ENCODE measurements at regions not wholly inside any gene's neighbourhood (a gene's known extent, or its start where the extent isn't known, plus 50 kb on each side); places are given as distances from the start of the nearest gene placed in this dataset.

GRCh38 chr7:17640730-17641377 is 299.4 kb downstream of the SNX13 start (continued):
- TF ChIP-seq HMGXB4 (CRISPR knock-in tag; IDR thresholded peaks at IDR 0.05; ENCODE audit: borderline replicate concordance) (no peak), ZNF302 (CRISPR knock-in tag; IDR thresholded peaks at IDR 0.05) (no peak), RFX5 (IDR thresholded peaks at IDR 0.05) (no peak), KDM1A (IDR thresholded peaks at IDR 0.05; ENCODE audit: low read depth) (no peak)
- TF ChIP-seq, protein P1, sequence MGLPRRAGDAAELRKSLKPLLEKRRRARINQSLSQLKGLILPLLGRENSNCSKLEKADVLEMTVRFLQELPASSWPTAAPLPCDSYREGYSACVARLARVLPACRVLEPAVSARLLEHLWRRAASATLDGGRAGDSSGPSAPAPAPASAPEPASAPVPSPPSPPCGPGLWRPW (IDR thresholded peaks at IDR 0.05) = no peak

DNA sequence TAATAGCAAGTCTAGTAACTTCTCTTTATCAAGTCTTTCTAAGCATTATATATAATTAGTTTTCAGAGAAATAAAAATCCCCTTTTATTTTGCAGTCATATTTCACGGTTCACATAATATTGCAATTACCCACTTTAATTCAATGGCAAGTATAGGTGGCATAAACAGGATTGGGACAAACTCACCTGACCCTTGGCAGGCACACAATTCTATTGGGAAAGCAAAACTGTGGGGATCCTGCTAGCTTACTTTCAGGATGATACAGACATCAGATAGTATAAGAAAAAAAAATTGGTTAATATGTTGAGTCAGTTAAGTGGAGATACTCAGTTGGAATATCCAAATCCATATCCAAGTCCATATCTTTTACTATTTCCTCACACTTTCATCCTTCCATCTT is 294.8 kb downstream of the SNX13 start:
- POLR2A ChIA-PET = no interaction called here
- FAIRE-seq (no peak), ATAC-seq (no peak), DNase-seq (ENCODE audit: low read depth in 1 of 2, low spot score in 1 of 2) (no peak)
- TF ChIP-seq RFX5 (IDR thresholded peaks at IDR 0.05) = no peak
- no peak for TF ChIP-seq ZFP36 (IDR thresholded peaks at IDR 0.05; ENCODE audit: borderline replicate concordance, partially characterized antibody)
- no peak overlapping the region for H3K4me2 ChIP-seq
- H3K4me1 ChIP-seq = peaks cover 5% of the 10 kb centered on the region; the same call in 1 of the 3 replicates
- WGBS (ENCODE audit: missing lambda C conversion rate) = 89% methylated on average over 1 of the region's 1 CpG
- CTCF ChIA-PET = interaction anchor here (1.1 to 3.8 kb wide), 6 partner anchors 14 to 754 kb away, joined by 3 to 20 read pairs (median 6); no protein-coding TSS in a partner anchor
- H3K4me3 ChIP-seq = no peak overlapping the region
- H3K9me3 ChIP-seq = peaks cover 13% of the 10 kb centered on the region
- no peak overlapping the region for H3K27ac ChIP-seq

- H3K9me3 ChIP-seq = peaks cover 13% of the 10 kb centered on the region
- TF ChIP-seq SMC3 (IDR thresholded peaks at IDR 0.05) = peak; percentile 89
- TF ChIP-seq ZNF302 (CRISPR knock-in tag; IDR thresholded peaks at IDR 0.05) = no peak
- no peak for TF ChIP-seq RFX5 (IDR thresholded peaks at IDR 0.05)
- TF ChIP-seq BHLHE40 (IDR thresholded peaks at IDR 0.05; ENCODE audit: low read depth, low read length) = no peak
- peak; percentile 69 to 88 for TF ChIP-seq RAD21 (conservative IDR thresholded peaks at IDR 0.05 in 1 of 2, IDR thresholded peaks at IDR 0.05 in 1 of 2)
- peak; percentile 70 for TF ChIP-seq CTCF (IDR thresholded peaks at IDR 0.05)
- ChIA-PET CTCF (interaction anchor here (0.5 to 3.8 kb wide), 28 partner anchors 8 to 794 kb away, joined by 3 to 20 read pairs (median 3); no protein-coding TSS in a partner anchor), POLR2A (no interaction called here)
- 70% methylated on average over 3 of the region's 3 CpGs for WGBS (ENCODE audit: missing lambda C conversion rate)
- no peak overlapping the region for H3K4me2 ChIP-seq
- peaks cover 10% of the 10 kb centered on the region for H3K4me1 ChIP-seq
- ATAC-seq (peak; percentile 62 to 66; a peak in 5 of 6 replicates), FAIRE-seq (peak; percentile 32), DNase-seq (ENCODE audit: low read depth in 1 of 2, low spot score in 1 of 2) (peak in 1 of 2 experiments; percentile 33)
- no peak overlapping the region for H3K4me3 ChIP-seq
- peak overlapping the region; percentile 21 to 67; a peak in 5 of 6 replicates for H3K27ac ChIP-seq
These were observed 293.9 kb downstream of the SNX13 start for GRCh38 chr7:17646253-17646956.

DNA sequence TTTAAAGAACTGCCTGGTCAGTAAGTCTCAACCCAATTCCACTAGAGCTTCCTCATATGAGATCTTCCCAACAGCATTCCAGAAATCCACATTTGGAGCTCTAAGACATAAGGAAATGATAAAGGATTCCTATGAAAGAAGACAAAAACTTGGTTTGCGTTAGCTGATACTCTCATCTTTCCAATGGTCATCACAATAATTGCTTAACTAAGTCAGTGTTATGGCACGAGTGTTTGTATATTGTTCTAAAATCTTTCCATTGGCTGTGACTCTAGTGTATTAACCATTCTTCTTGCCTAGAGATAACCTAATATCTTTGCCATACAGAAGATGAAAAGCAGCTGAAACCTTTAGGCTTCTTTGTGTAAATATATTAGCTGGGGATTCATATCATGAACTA is 289.0 kb downstream of the SNX13 start:
- WGBS (ENCODE audit: missing lambda C conversion rate) = 91% methylated on average over 2 of the region's 2 CpGs
- no peak for ATAC-seq
- H3K27ac ChIP-seq = peak overlapping the region; percentile 69 to 76; a peak in 5 of 6 replicates
- no peaks in the 10 kb centered on the region for H3K9me3 ChIP-seq
- peak; percentile 70 for FAIRE-seq
- ChIA-PET POLR2A (no interaction called here), CTCF (interaction anchor here (1.4 to 2.1 kb wide), 4 partner anchors 11 to 21 kb away, joined by 3 to 8 read pairs (median 6); no protein-coding TSS in a partner anchor)
- H3K4me2 ChIP-seq = peak overlapping the region; percentile 65
- peaks cover 21% of the 10 kb centered on the region for H3K4me1 ChIP-seq
- TF ChIP-seq MYC (IDR thresholded peaks at IDR 0.05; ENCODE audit: borderline replicate concordance, low read length) (no peak), KDM5A (IDR thresholded peaks at IDR 0.05) (no peak), HDAC2 (IDR thresholded peaks at IDR 0.05) (no peak), SREBF2 (IDR thresholded peaks at IDR 0.05) (no peak), CBX8 (IDR thresholded peaks at IDR 0.05) (no peak), RCOR1 (IDR thresholded peaks at IDR 0.05; ENCODE audit: low read depth, low read length) (no peak)
- DNase-seq (ENCODE audit: low read depth in 1 of 2, low spot score in 1 of 2) = no peak
- no peak overlapping the region for H3K4me3 ChIP-seq
